MCF 10A (cell line): ENCODE measurements at regions not wholly inside any gene's neighbourhood (a gene's known extent, or its start where the extent isn't known, plus 50 kb on each side); places are given as distances from the start of the nearest gene placed in this dataset.
"Not testable (repeated sequence)": the region's sequence is repeated elsewhere in the genome, so short reads cannot be mapped to it uniquely, and the experiment has no call there.

Source experiments
- BruUV-seq: library from RNA; stranded (reverse); fragments of 400-500 nt; replicated peaks from 2 replicates; lab custom pipeline; 2021; lab: Mats Ljungman, UMichigan
- CTCF ChIA-PET: fragments of 300-600 bp; sonication (Branson Sonifier 250); formaldehyde crosslinking; extraction: SDS; loops from one replicate; lab custom pipeline; 2021; ENCODE audit warnings: antibody characterized with exemption, inconsistent platforms; lab: Yijun Ruan, JAX
- POLR2A ChIA-PET: fragments of 300-600, 350-650 bp; sonication (Branson Sonifier 250); formaldehyde crosslinking; extraction: SDS; loops from one replicate; lab custom pipeline; 2020; ENCODE audit warnings: antibody characterized with exemption, inconsistent platforms; lab: Yijun Ruan, JAX
- DNase-seq: peaks from one replicate; pipeline ENCODE4 v3.0.0-alpha.2; 2018; ENCODE audit not compliant: unreplicated experiment
- H3K27ac Mint-ChIP-seq: one replicate; pipeline ENCODE4 v1.8.0; 2022; ENCODE audit warnings: mild to moderate bottlenecking, low read depth, mixed read lengths; ENCODE audit not compliant: unreplicated experiment
- H3K27me3 Mint-ChIP-seq: one replicate; pipeline ENCODE4 v1.8.0; 2022; ENCODE audit warnings: mixed read lengths; ENCODE audit not compliant: insufficient read depth, unreplicated experiment
- H3K36me3 Mint-ChIP-seq: one replicate; pipeline ENCODE4 v1.8.0; 2022; ENCODE audit warnings: mild to moderate bottlenecking, moderate library complexity, mixed read lengths; ENCODE audit not compliant: insufficient read depth, unreplicated experiment
- H3K4me1 Mint-ChIP-seq: one replicate; pipeline ENCODE4 v1.8.0; 2022; ENCODE audit warnings: mixed read lengths; ENCODE audit not compliant: insufficient read depth, unreplicated experiment
- H3K4me3 Mint-ChIP-seq: one replicate; pipeline ENCODE4 v1.8.0; 2022; ENCODE audit warnings: mild to moderate bottlenecking, moderate library complexity, mixed read lengths; ENCODE audit not compliant: unreplicated experiment
- H3K9me3 Mint-ChIP-seq: one replicate; pipeline ENCODE4 v1.8.0; 2022; ENCODE audit warnings: mixed read lengths; ENCODE audit not compliant: unreplicated experiment
- CTCF ChIP-seq: fragments of 200-600 bp; IDR thresholded peaks from one replicate; pipeline ENCODE4 v1.8.0; 2022; ENCODE audit warnings: antibody characterized with exemption, mild to moderate bottlenecking; ENCODE audit not compliant: unreplicated experiment
- intact Hi-C: fragments of 100-400 bp; cut with micrococcal nuclease; formaldehyde crosslinking; loops from 2 replicates; pipeline ENCODE4 v1.14.1; 2022

GRCh38 chr7:76129836-76130235 is 71.9 kb upstream of the SRRM3 start:
- POLR2A ChIA-PET: interaction anchor here (1.1 to 2.4 kb wide), 2 partner anchors 47 to 82 kb away, joined by 3 to 9 read pairs; partner anchors contain the start of genes MDH2 and STYXL1
- Mint-ChIP-seq H3K27me3 (peaks cover 17% of the 10 kb centered on the region), H3K27ac (no peak overlapping the region), H3K9me3 (no peaks in the 10 kb centered on the region), H3K4me1 (no peaks in the 10 kb centered on the region), H3K4me3 (no peak overlapping the region), H3K36me3 (no peaks in the 10 kb centered on the region)
- DNase-seq: no peak
- no peak for TF ChIP-seq CTCF
- CTCF ChIA-PET: interaction anchor here (0.5 to 4.6 kb wide), 20 partner anchors 8 to 556 kb away, joined by 3 to 42 read pairs (median 3); partner anchors contain the start of genes MDH2 and STYXL1
- intact Hi-C loops: loop anchor here (1.0 to 5.0 kb wide), 5 partner anchors 61 to 353 kb away; partner anchors contain the start of genes MDH2 and STYXL1
- BruUV-seq: no TSS peak

GRCh38 chr7:76130661-76131060 is 71.0 kb upstream of the SRRM3 start:
- H3K36me3 Mint-ChIP-seq, H3K9me3 Mint-ChIP-seq, BruUV-seq, H3K4me1 Mint-ChIP-seq, H3K27ac Mint-ChIP-seq, H3K4me3 Mint-ChIP-seq: not testable (repeated sequence)
- peak; percentile 56 for DNase-seq
- intact Hi-C loops: loop anchor here (1.0 to 5.0 kb wide), 5 partner anchors 61 to 353 kb away; partner anchors contain the start of genes MDH2 and STYXL1
- TF ChIP-seq CTCF: peak; percentile 74
- CTCF ChIA-PET: interaction anchor here (0.6 to 4.6 kb wide), 14 partner anchors 11 to 277 kb away, joined by 3 to 42 read pairs (median 3); partner anchors contain the start of genes MDH2 and STYXL1
- peaks cover 26% of the 10 kb centered on the region for H3K27me3 Mint-ChIP-seq
- POLR2A ChIA-PET: interaction anchor here (1.6 to 2.4 kb wide), 2 partner anchors 83 to 183 kb away, joined by 4 to 9 read pairs; partner anchors contain the start of genes MDH2 and STYXL1

GRCh38 chr7:76131887-76132286 is 69.8 kb upstream of the SRRM3 start:
- POLR2A ChIA-PET: interaction anchor here (1.6 to 2.4 kb wide), 2 partner anchors 84 to 182 kb away, joined by 4 to 9 read pairs; partner anchors contain the start of genes MDH2 and STYXL1
- H3K9me3 Mint-ChIP-seq, H3K36me3 Mint-ChIP-seq, DNase-seq, H3K4me3 Mint-ChIP-seq, BruUV-seq, H3K27ac Mint-ChIP-seq, H3K4me1 Mint-ChIP-seq: not testable (repeated sequence)
- peaks cover 38% of the 10 kb centered on the region for H3K27me3 Mint-ChIP-seq
- intact Hi-C loops: loop anchor here (2.0 to 5.0 kb wide), 3 partner anchors 85 to 355 kb away; partner anchors contain the start of genes MDH2 and STYXL1
- CTCF ChIA-PET: interaction anchor here (1.6 to 4.6 kb wide), 2 partner anchors 64 to 78 kb away, joined by 5 to 42 read pairs; no protein-coding TSS in a partner anchor

GRCh38 chr7:76133164-76133775 is 68.4 kb upstream of the SRRM3 start:
- intact Hi-C loops: loop anchor here (5.0 kb wide), 2 partner anchors 86 to 356 kb away; partner anchors contain the start of genes MDH2 and STYXL1
- H3K4me3 Mint-ChIP-seq: no peak overlapping the region
- no peaks in the 10 kb centered on the region for H3K4me1 Mint-ChIP-seq
- no peak for TF ChIP-seq CTCF
- H3K27ac Mint-ChIP-seq: no peak overlapping the region
- ChIA-PET POLR2A (no interaction called here), CTCF (interaction anchor here (0.7 to 0.8 kb wide), 2 partner anchors 122 to 293 kb away, joined by 3 to 6 read pairs; no protein-coding TSS in a partner anchor)
- DNase-seq: no peak
- no TSS peak for BruUV-seq
- H3K36me3 Mint-ChIP-seq: no peaks in the 10 kb centered on the region
- H3K27me3 Mint-ChIP-seq: peaks cover 44% of the 10 kb centered on the region
- H3K9me3 Mint-ChIP-seq: no peaks in the 10 kb centered on the region
